ENCODE measurements at regions not wholly inside any gene's neighbourhood (a gene's known extent, or its start where the extent isn't known, plus 50 kb on each side); places are given as distances from the start of the nearest gene placed in this dataset.
A peak's percentile ranks its signal among the peaks of the same experiment; 100 is the strongest.

DNA sequence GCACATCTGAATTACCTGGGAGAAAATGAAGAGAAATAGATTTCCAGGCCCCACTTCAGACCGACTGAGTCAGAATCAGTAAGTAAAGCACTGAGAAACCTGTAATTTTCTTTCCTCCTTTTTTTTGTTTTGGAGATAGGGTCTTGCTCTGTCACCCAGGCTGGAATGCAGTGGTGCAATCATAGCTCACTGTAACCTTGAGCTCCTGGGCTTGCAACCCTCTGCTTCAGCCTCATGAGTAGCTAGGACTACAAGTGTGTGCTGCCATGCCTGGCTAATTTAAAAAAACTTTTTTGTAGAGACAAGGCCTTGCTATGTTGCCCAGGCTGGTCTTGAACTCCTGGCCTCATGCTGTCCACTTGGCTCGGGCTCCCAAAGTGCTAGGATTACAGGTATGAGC, 260.2 kb downstream of the STK31 start:
- DNase-seq, result no peak
- peaks cover 35% of the 10 kb centered on the region for H3K4me1 ChIP-seq (ENCODE audit: control insufficient read depth, insufficient read depth, low read length)
- H3K4me3 ChIP-seq (ENCODE audit: low read length), result no peak overlapping the region
- WGBS (ENCODE audit: insufficient coverage, low lambda C conversion rate), result no CpG with 5 or more reads among the region's 2 CpGs
- peaks cover 2% of the 10 kb centered on the region for H3K9me3 ChIP-seq (ENCODE audit: control insufficient read depth, low read depth, low read length)
- H3K27me3 ChIP-seq (ENCODE audit: control insufficient read depth, insufficient read depth, low read length), result no peaks in the 10 kb centered on the region
- peak overlapping the region; percentile 66 for H3K27ac ChIP-seq (ENCODE audit: low read length)
- H3K36me3 ChIP-seq (ENCODE audit: control insufficient read depth, insufficient read depth, low read length), result no peaks in the 10 kb centered on the region

DNA sequence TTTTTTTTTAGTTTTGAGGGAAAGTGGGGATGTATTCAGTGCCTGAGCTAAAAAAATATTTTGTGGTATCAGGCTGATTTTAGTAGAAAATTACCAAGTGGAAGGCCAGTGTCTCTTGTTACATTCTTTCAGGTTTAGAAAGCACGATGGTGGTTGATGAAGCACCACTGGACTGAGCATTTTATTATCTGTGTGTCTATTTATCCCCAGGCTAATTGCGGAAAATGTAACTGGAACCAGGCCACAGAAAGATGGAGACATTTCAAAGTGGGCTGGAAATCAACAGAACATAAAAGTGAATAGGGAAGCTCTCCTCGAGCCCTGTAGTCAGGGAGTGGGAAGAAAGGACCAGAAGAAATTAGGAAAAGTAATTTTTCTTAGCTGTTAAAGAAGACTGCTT, 261.0 kb downstream of the STK31 start:
- 100% methylated on average over 1 of the region's 3 CpGs for WGBS (ENCODE audit: insufficient coverage, low lambda C conversion rate)
- no peak overlapping the region for H3K4me3 ChIP-seq (ENCODE audit: low read length)
- DNase-seq, result no peak

DNA sequence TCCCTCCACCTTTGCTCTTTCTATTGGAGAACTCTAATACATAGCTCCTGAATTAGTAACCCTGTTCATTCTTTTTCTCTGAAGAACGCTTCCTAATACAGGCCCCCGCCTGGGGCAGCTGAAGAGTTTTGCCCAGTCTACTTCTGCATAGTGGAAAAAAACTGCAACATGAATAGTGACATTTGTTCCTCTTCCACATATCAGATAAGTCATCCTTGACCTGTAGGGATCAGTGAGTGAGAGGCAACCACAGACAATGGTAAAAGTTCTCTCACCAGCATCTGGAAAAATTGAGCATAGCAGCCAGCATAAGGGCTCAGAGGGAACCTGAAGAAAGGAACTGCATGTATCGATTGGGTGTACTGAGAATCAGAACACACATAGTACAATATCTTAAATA, 262.0 kb downstream of the STK31 start:
- DNase-seq, result no peak
- Histone ChIP-seq H3K36me3 (ENCODE audit: control insufficient read depth, insufficient read depth, low read length) (no peaks in the 10 kb centered on the region), H3K4me3 (ENCODE audit: low read length) (no peak overlapping the region), H3K27ac (ENCODE audit: low read length) (no peak overlapping the region), H3K9me3 (ENCODE audit: control insufficient read depth, low read depth, low read length) (peaks cover 2% of the 10 kb centered on the region), H3K27me3 (ENCODE audit: control insufficient read depth, insufficient read depth, low read length) (no peaks in the 10 kb centered on the region), H3K4me1 (ENCODE audit: control insufficient read depth, insufficient read depth, low read length) (peaks cover 29% of the 10 kb centered on the region)
- WGBS (ENCODE audit: insufficient coverage, low lambda C conversion rate), result 100% methylated on average over 2 of the region's 3 CpGs

More for the DNA sequence above, 261.0 kb downstream of the STK31 start:
- H3K27me3 ChIP-seq (ENCODE audit: control insufficient read depth, insufficient read depth, low read length), result no peaks in the 10 kb centered on the region
- peaks cover 2% of the 10 kb centered on the region for H3K9me3 ChIP-seq (ENCODE audit: control insufficient read depth, low read depth, low read length)
- no peaks in the 10 kb centered on the region for H3K36me3 ChIP-seq (ENCODE audit: control insufficient read depth, insufficient read depth, low read length)
- peaks cover 29% of the 10 kb centered on the region for H3K4me1 ChIP-seq (ENCODE audit: control insufficient read depth, insufficient read depth, low read length)
- H3K27ac ChIP-seq (ENCODE audit: low read length), result no peak overlapping the region

DNA sequence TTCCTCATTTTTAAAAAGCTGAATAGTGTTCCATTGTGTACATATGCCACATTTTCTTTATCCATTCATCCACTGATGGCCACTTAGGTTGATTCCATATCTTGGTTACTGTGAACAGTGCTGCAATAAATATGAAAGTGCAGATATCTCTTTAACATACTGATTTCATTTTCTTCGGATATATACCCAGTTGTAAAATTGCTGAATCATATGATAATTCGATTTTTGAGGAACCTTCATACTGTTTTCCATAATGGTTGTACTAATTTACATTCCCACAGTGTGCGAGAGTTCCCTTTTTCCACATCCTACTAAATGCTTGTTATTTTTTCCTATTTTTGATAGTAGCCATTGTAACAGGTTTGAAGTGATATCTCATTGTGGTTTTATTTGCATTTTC, 263.2 kb downstream of the STK31 start:
- Histone ChIP-seq H3K36me3 (ENCODE audit: control insufficient read depth, insufficient read depth, low read length) (no peaks in the 10 kb centered on the region), H3K27ac (ENCODE audit: low read length) (no peak overlapping the region)
- no peak for DNase-seq

DNA sequence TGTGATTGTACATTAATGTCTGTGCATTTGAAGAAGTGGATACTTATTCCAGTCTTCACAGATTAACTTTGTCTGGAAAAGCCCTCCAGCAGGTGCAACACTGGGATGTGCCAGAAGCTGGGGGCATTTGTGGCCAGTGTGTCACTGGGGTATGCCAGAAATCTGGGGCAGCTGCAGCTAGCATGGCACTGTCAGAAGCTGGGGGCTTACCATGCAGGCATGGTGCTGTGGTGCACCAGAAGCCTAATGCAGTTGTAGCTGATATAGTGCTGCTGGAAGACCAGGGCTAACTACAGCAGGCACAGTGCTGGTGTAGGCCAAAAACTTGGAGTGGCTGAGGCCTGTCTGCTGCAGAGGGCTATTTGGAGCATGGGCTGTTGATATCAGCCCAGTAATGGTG, 270.1 kb downstream of the STK31 start:
- no peaks in the 10 kb centered on the region for H3K27me3 ChIP-seq (ENCODE audit: control insufficient read depth, insufficient read depth, low read length)
- no peak for DNase-seq
- H3K9me3 ChIP-seq (ENCODE audit: control insufficient read depth, low read depth, low read length), result peaks cover 11% of the 10 kb centered on the region
- H3K4me3 ChIP-seq (ENCODE audit: low read length), result no peak overlapping the region
- H3K36me3 ChIP-seq (ENCODE audit: control insufficient read depth, insufficient read depth, low read length), result no peaks in the 10 kb centered on the region
- no peak overlapping the region for H3K27ac ChIP-seq (ENCODE audit: low read length)
- H3K4me1 ChIP-seq (ENCODE audit: control insufficient read depth, insufficient read depth, low read length), result no peaks in the 10 kb centered on the region

More for the DNA sequence above, 263.2 kb downstream of the STK31 start:
- peaks cover 20% of the 10 kb centered on the region for H3K4me1 ChIP-seq (ENCODE audit: control insufficient read depth, insufficient read depth, low read length)
- H3K4me3 ChIP-seq (ENCODE audit: low read length), result no peak overlapping the region
- WGBS (ENCODE audit: insufficient coverage, low lambda C conversion rate), result no CpG with 5 or more reads among the region's 3 CpGs
- peaks cover 2% of the 10 kb centered on the region for H3K9me3 ChIP-seq (ENCODE audit: control insufficient read depth, low read depth, low read length)
- no peaks in the 10 kb centered on the region for H3K27me3 ChIP-seq (ENCODE audit: control insufficient read depth, insufficient read depth, low read length)

DNA sequence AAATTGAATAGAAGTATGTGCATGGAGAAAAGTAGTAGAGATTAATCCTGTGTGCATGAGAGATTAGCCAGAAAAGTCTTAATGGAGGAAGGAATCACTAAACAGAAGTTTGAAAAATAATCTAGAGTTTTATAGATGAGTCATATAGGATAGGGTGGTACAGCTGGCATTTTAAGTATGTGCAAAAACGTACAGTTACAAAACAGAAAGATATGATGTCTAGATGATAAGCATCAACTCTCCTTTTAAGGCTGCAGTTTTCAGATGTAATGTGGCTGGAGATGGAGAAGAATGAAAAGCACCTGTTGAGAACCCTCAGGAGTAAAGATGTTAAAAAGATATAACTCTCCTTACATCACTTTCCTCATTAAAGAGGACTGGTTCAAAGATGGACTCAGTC, 271.3 kb downstream of the STK31 start:
- Histone ChIP-seq H3K27ac (ENCODE audit: low read length) (no peak overlapping the region), H3K4me3 (ENCODE audit: low read length) (no peak overlapping the region), H3K36me3 (ENCODE audit: control insufficient read depth, insufficient read depth, low read length) (no peaks in the 10 kb centered on the region), H3K4me1 (ENCODE audit: control insufficient read depth, insufficient read depth, low read length) (no peaks in the 10 kb centered on the region), H3K27me3 (ENCODE audit: control insufficient read depth, insufficient read depth, low read length) (no peaks in the 10 kb centered on the region), H3K9me3 (ENCODE audit: control insufficient read depth, low read depth, low read length) (peaks cover 11% of the 10 kb centered on the region)
- no peak for DNase-seq
- 71% methylated on average over 1 of the region's 1 CpG for WGBS (ENCODE audit: insufficient coverage, low lambda C conversion rate)

DNA sequence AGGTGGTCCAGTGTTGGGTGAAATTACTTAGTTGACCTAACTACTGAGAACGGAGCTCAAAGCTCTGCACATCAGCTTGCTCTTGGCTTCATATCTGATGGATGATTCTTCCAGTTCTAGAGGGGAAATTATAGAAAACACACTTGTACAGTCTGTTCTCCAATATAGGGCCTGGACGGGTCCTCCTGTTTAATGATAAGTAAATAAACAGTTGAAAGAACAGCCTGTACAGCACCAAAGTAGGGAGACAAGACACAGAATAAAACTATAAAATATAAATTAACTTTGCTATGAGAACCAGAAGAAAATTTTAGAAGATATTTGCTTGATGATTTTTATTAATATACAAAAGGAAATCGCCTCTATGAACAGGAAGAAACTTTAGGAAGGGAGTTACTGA, 271.7 kb downstream of the STK31 start:
- no peak overlapping the region for H3K27ac ChIP-seq (ENCODE audit: low read length)
- H3K9me3 ChIP-seq (ENCODE audit: control insufficient read depth, low read depth, low read length), result peaks cover 11% of the 10 kb centered on the region
- DNase-seq, result no peak
- H3K4me3 ChIP-seq (ENCODE audit: low read length), result no peak overlapping the region
- no peaks in the 10 kb centered on the region for H3K36me3 ChIP-seq (ENCODE audit: control insufficient read depth, insufficient read depth, low read length)
- 91% methylated on average over 1 of the region's 3 CpGs for WGBS (ENCODE audit: insufficient coverage, low lambda C conversion rate)
- H3K4me1 ChIP-seq (ENCODE audit: control insufficient read depth, insufficient read depth, low read length), result no peaks in the 10 kb centered on the region
- H3K27me3 ChIP-seq (ENCODE audit: control insufficient read depth, insufficient read depth, low read length), result no peaks in the 10 kb centered on the region

DNA sequence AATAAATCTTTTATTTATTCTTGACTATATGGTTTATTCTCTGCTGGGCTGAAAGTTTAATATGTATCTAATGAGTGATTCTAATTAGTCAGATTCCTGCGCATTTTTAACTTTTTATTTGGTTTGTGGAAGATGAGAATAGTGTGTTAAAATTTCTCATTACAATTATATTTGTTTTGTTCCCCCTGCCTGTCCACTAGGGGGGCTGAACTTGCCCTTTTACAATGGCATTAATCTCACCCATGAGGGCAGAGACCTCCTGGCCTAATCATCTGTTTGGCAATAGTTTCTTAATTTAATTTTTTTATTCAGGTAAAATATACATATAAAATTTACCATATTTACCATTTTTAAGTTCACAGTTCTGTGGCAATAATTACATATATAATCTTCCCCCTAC, 278.5 kb upstream of the NPY start:
- Histone ChIP-seq H3K4me1 (ENCODE audit: control insufficient read depth, insufficient read depth, low read length) (no peaks in the 10 kb centered on the region), H3K36me3 (ENCODE audit: control insufficient read depth, insufficient read depth, low read length) (no peaks in the 10 kb centered on the region), H3K27me3 (ENCODE audit: control insufficient read depth, insufficient read depth, low read length) (no peaks in the 10 kb centered on the region), H3K4me3 (ENCODE audit: low read length) (no peak overlapping the region), H3K27ac (ENCODE audit: low read length) (no peak overlapping the region), H3K9me3 (ENCODE audit: control insufficient read depth, low read depth, low read length) (no peaks in the 10 kb centered on the region)
- WGBS (ENCODE audit: insufficient coverage, low lambda C conversion rate), result no CpG with 5 or more reads among the region's 1 CpG
- DNase-seq, result no peak

DNA sequence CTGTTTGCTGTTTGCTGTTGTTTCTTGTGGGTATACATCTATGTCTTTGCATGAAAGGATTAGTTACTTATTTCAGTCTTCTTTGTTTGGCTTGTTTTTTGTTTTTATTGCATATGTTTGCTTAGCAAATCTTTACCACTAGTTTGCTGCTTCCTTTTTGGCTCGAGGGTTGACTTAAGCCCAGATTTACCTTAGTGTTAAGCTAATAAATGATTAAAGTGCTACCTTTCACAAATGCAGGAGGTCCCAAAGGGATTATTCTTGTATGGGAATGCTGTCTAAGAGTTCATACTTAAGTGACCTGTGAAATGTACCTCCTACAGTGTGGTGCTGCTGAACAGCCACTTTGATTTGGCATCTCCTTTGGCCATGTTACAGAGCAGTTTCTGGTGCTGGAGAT, 273.5 kb upstream of the NPY start:
- no peak for DNase-seq
- WGBS (ENCODE audit: insufficient coverage, low lambda C conversion rate), result 40% methylated on average over 1 of the region's 1 CpG
- Histone ChIP-seq H3K36me3 (ENCODE audit: control insufficient read depth, insufficient read depth, low read length) (no peaks in the 10 kb centered on the region), H3K4me3 (ENCODE audit: low read length) (no peak overlapping the region), H3K9me3 (ENCODE audit: control insufficient read depth, low read depth, low read length) (no peaks in the 10 kb centered on the region), H3K4me1 (ENCODE audit: control insufficient read depth, insufficient read depth, low read length) (no peaks in the 10 kb centered on the region), H3K27me3 (ENCODE audit: control insufficient read depth, insufficient read depth, low read length) (no peaks in the 10 kb centered on the region), H3K27ac (ENCODE audit: low read length) (no peak overlapping the region)

DNA sequence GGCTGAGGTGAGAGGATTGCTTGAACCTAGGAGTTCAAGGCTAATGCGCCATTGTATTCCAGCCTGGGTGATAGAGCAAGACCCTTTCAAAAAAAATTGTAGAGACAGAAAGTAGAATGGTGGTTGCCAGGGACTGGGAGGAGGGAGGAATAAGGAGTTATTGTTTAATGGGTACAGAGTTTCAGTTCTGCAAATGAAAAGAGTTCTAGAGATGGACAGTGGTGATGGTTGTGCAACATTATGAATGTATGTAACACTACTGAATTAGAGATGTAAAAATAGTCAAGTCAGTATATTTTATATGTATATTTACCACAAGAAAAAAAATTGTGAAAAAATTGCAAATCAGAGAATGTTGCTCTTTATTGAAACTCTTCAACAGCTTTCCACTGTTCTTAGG, 266.5 kb upstream of the NPY start:
- DNase-seq, result no peak
- Histone ChIP-seq H3K36me3 (ENCODE audit: control insufficient read depth, insufficient read depth, low read length) (no peaks in the 10 kb centered on the region), H3K4me3 (ENCODE audit: low read length) (no peak overlapping the region), H3K27me3 (ENCODE audit: control insufficient read depth, insufficient read depth, low read length) (no peaks in the 10 kb centered on the region), H3K4me1 (ENCODE audit: control insufficient read depth, insufficient read depth, low read length) (no peaks in the 10 kb centered on the region), H3K27ac (ENCODE audit: low read length) (no peak overlapping the region), H3K9me3 (ENCODE audit: control insufficient read depth, low read depth, low read length) (no peaks in the 10 kb centered on the region)
- no CpG with 5 or more reads among the region's 1 CpG for WGBS (ENCODE audit: insufficient coverage, low lambda C conversion rate)

DNA sequence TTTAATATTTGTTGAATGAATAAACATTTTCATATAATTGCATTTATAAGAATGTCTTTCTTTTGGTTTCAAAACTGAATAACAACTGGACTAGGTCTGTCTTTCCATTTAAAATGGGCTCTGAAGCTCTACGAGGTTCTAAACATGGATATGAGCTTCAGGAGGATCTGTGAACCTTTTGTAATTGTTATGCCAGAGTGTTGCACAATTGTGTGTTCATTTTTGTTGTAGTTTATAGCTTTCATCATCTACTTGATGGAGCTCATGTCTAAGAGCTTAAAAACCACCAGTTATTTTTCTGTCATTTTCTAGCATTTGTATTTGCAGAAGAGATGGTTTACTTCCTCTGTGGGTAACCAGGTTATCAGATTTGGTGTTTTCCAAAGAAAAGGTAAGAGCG, 265.7 kb upstream of the NPY start:
- 90% methylated on average over 2 of the region's 2 CpGs for WGBS (ENCODE audit: insufficient coverage, low lambda C conversion rate)
- H3K27me3 ChIP-seq (ENCODE audit: control insufficient read depth, insufficient read depth, low read length), result no peaks in the 10 kb centered on the region
- H3K9me3 ChIP-seq (ENCODE audit: control insufficient read depth, low read depth, low read length), result no peaks in the 10 kb centered on the region
- no peak for DNase-seq
- no peaks in the 10 kb centered on the region for H3K4me1 ChIP-seq (ENCODE audit: control insufficient read depth, insufficient read depth, low read length)
- no peak overlapping the region for H3K4me3 ChIP-seq (ENCODE audit: low read length)
- no peaks in the 10 kb centered on the region for H3K36me3 ChIP-seq (ENCODE audit: control insufficient read depth, insufficient read depth, low read length)
- no peak overlapping the region for H3K27ac ChIP-seq (ENCODE audit: low read length)
